Fibroblast of the aortic adventitia (primary cell): ENCODE measurements at regions not wholly inside any gene's neighbourhood (a gene's known extent, or its start where the extent isn't known, plus 50 kb on each side); places are given as distances from the start of the nearest gene placed in this dataset.

Source experiments
- DNase-seq: peaks from one replicate; pipeline ENCODE4 v3.0.0-alpha.2; 2010; ENCODE audit warnings: low read depth
- H3K4me3 ChIP-seq: 2 replicates; pipeline ENCODE4 v1.5.1; 2011; ENCODE audit warnings: low read depth, mild to moderate bottlenecking, control low read depth, low read length, moderate library complexity
- TF ChIP-seq, protein P1 (sequence below): IDR thresholded peaks from 2 replicates; pipeline ENCODE4 v1.5.1; 2011; ENCODE audit warnings: mild to moderate bottlenecking, low read length, control low read depth, inconsistent platforms; ENCODE audit not compliant: insufficient read depth

DNA sequence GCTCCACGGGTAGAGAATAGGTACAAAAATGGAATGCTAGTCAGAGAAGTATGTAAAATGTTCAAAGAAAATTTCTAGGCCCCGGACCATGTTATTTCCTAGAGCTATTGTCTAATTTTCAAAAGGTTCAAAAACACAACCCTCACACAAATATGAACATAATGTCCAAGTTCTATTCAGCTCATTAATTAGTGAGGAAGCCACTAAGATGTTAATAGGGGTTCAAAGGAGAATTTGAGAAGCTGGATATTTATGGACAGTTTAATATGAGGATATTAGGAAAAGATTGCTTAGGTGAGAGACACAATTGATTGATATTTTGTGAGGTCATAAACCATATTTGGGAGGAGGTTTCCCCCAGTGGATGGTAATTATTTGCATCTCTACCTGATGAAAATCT is 710.6 kb upstream of the ID2 start:
- H3K4me3 ChIP-seq = no peak overlapping the region
- TF ChIP-seq, protein P1, sequence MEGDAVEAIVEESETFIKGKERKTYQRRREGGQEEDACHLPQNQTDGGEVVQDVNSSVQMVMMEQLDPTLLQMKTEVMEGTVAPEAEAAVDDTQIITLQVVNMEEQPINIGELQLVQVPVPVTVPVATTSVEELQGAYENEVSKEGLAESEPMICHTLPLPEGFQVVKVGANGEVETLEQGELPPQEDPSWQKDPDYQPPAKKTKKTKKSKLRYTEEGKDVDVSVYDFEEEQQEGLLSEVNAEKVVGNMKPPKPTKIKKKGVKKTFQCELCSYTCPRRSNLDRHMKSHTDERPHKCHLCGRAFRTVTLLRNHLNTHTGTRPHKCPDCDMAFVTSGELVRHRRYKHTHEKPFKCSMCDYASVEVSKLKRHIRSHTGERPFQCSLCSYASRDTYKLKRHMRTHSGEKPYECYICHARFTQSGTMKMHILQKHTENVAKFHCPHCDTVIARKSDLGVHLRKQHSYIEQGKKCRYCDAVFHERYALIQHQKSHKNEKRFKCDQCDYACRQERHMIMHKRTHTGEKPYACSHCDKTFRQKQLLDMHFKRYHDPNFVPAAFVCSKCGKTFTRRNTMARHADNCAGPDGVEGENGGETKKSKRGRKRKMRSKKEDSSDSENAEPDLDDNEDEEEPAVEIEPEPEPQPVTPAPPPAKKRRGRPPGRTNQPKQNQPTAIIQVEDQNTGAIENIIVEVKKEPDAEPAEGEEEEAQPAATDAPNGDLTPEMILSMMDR = no peak
- no peak for DNase-seq

DNA sequence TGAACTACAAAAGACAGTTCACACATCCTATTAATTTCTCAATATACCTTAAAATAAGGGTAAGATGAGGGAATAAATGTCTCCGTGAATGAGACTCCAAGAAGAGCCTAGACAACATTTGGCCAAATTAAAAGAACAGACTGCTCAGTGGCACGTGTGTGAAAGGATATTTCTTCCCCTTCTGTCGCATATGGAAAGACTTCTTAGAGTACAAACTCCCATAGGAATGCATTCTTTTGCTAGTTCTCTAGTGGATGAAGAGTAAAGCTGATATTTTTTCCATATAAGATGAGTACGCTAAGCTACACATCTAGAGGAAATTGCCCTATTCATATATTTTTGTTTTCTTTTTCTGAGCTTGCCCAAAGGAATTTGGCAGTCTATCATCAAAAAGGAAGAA is 710.0 kb upstream of the ID2 start:
- TF ChIP-seq, protein P1 = no peak

DNA sequence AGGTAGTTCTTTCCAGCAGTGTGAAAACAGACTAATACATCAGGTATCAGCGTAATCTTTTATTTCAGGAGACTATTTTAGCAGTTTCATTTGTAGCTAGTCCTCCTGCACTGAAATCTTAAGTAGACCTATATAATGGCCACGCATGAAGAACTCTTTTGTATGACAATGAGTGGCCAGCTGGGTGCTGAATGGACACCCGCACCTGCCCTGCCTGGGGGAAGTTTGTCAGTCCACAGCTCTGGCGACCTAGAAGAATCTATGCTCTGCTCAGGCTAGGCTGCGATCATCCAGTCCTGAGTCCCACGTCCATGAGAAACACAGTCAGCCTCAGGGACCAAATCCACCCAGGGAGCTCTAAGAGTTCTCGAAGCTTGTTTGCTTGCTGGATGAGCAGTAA is 709.2 kb upstream of the ID2 start:
- TF ChIP-seq, protein P1 = no peak
- no peak for DNase-seq
- H3K4me3 ChIP-seq = no peak overlapping the region

More for the DNA sequence above, 710.0 kb upstream of the ID2 start:
- H3K4me3 ChIP-seq = no peak overlapping the region
- no peak for DNase-seq

DNA sequence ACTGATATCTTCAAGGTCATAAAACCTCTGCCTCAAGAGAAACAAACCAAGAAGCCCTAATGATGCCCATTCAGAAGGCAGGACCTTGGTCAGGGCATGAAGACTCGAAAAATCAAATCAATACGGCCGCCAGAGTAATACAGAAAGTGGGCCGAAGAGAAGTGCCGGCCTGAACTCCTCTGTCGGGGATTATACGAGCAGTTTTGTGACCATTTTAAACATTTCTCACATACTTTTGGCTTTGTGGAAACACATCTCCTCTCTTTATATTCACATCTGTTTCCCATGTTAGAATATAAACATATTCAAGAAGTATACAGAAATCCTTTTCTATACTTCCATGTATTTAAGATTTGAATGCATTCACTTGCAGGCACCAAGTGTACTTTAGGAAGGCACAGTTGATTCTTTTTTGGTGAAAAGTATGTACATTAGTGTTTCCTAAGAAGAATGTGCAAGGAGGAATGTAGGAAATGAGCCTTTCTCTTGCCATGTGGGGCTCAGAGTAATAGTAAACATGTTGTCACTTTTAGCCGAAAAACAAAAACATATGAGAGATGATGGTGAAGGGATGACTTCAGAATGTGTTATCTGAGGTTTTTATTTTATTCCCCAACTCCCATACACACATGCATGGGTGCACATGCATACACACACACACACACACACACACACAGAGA is 707.9 kb upstream of the ID2 start:
- no peak for DNase-seq
- H3K4me3 ChIP-seq = no peak overlapping the region
- TF ChIP-seq, protein P1 = no peak

DNA sequence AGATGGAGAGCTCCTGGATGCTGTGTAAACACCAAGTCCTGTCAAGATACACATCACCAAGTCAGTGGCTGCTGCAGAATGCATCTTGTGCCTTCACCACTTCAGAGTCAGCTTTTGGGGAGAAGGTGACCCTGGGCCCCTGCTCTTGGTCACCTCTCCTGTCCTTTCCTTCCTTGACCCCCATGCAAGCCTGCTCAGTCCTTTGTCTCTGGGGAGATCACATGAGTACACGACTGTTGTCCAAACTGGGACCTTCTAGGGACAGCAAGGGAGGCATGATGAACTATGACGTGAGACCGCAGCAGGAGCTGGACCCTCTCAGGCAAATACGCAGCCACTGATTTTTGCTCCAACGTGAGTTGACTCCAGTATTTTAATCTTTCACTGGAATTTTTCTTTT is 706.9 kb upstream of the ID2 start:
- no peak overlapping the region for H3K4me3 ChIP-seq
- DNase-seq = no peak
- TF ChIP-seq, protein P1 = no peak

DNA sequence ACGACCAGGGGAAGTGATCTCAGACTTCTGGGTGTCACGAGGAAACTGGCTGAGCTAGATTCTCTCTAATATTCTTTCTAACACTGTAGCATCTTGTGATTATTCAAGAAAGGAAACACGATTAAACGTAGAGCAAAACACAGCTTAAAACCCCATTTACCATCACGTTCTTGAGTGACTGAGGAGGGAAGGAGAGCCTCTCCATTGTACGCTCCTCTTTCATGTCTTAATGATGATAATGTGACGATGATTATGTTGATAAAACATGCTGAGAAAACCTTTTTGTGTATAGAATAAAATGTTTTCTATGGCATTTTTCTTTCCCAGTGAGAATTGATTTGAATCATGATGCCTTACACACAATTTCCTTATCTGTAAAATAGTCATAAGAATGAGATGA is 705.6 kb upstream of the ID2 start:
- no peak overlapping the region for H3K4me3 ChIP-seq
- TF ChIP-seq, protein P1 = no peak
- peak; percentile 15 for DNase-seq

DNA sequence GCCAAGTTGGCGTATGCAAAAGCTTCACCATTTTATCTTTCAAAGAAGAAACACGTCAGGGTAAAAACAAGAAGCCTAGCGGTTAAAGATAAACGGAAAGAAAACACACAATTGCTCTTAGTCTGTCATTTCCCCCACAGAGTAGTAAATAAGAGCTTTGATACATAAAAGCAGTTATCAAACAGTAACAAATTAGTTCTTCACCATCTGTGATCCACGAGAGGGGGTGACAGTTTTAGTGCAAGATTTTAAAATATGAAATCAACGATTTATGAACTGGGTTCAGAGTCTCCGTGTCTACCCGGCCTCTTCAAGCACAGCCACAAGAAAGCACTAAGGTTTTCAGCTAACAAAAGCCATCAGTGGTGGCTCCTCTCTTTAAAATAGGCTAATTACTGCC is 703.9 kb upstream of the ID2 start:
- H3K4me3 ChIP-seq = no peak overlapping the region
- DNase-seq = no peak
- TF ChIP-seq, protein P1 = no peak
